Liver (tissue), 8 donors: ENCODE measurements at regions not wholly inside any gene's neighbourhood (a gene's known extent, or its start where the extent isn't known, plus 50 kb on each side); places are given as distances from the start of the nearest gene placed in this dataset.

ENCODE experiments used
- DNase-seq: peaks from one replicate; pipeline ENCODE4 v3.0.0-alpha.2; 2017; ENCODE audit warnings: low spot score
- H3K27ac ChIP-seq, 2 donors: one replicate each; pipeline ENCODE4 v1.7.0; 2013; ENCODE audit warnings: inconsistent platforms in 2 of 2, low read length in 2 of 2, control low read depth in 1 of 2, low read depth in 1 of 2, mild to moderate bottlenecking in 1 of 2
- H3K27me3 ChIP-seq, 4 donors: one replicate each; pipeline versions ENCODE4 v1.6.1 to v1.7.0; 2013; ENCODE audit warnings: low read length in 3 of 4, inconsistent platforms in 1 of 4, mild to moderate bottlenecking in 1 of 4, moderate library complexity in 1 of 4; ENCODE audit not compliant: control insufficient read depth in 4 of 4, insufficient read depth in 4 of 4
- H3K36me3 ChIP-seq, 4 donors: one replicate each; pipeline versions ENCODE4 v1.6.1 to v1.7.0; 2013; ENCODE audit warnings: low read length in 3 of 4, mild to moderate bottlenecking in 3 of 4, low read depth in 1 of 4, moderate library complexity in 1 of 4; ENCODE audit not compliant: control insufficient read depth in 4 of 4, insufficient read depth in 3 of 4
- H3K4me1 ChIP-seq, 4 donors: one replicate each; pipeline versions ENCODE4 v1.6.1 to v1.7.0; 2013; ENCODE audit warnings: low read length in 3 of 4, mild to moderate bottlenecking in 3 of 4, moderate library complexity in 1 of 4; ENCODE audit not compliant: control insufficient read depth in 4 of 4, insufficient read depth in 4 of 4
- H3K4me3 ChIP-seq, 3 donors: one replicate each; pipeline versions ENCODE4 v1.6.1 to v1.7.0; 2013; ENCODE audit warnings: low read length in 3 of 3, control low read depth in 1 of 3, low read depth in 1 of 3, mild to moderate bottlenecking in 1 of 3
- H3K9ac ChIP-seq, 2 donors: one replicate each; pipeline ENCODE4 v1.7.0; 2013; ENCODE audit warnings: low read length in 2 of 2, mild to moderate bottlenecking in 2 of 2, moderate library complexity in 2 of 2, control low read depth in 1 of 2, low read depth in 1 of 2
- H3K9me3 ChIP-seq, 4 donors: one replicate each; pipeline versions ENCODE4 v1.6.1 to v1.7.0; 2013; ENCODE audit warnings: low read length in 3 of 4; ENCODE audit not compliant: control insufficient read depth in 4 of 4
- ATF3 ChIP-seq: IDR thresholded peaks from 2 replicates; pipeline ENCODE4 v1.6.1; 2016; ENCODE audit warnings: antibody characterized with exemption
- CTCF ChIP-seq: fragments of 150-350 bp; IDR thresholded peaks from 2 replicates; pipeline ENCODE4 v1.5.1; 2017; ENCODE audit warnings: improper control_type of control experiment, low read depth, low read length; ENCODE audit not compliant: missing input control
- EGR1 ChIP-seq, 2 donors: IDR thresholded peaks; 2 replicates each; pipeline ENCODE4 v1.6.1; 2016 to 2018; ENCODE audit warnings: antibody characterized with exemption in 2 of 2, low read depth in 2 of 2
- FOXA1 ChIP-seq: IDR thresholded peaks from 2 replicates; pipeline ENCODE4 v1.6.1; 2016; ENCODE audit warnings: antibody characterized with exemption
- FOXA2 ChIP-seq: IDR thresholded peaks from 2 replicates; pipeline ENCODE4 v1.6.1; 2016; ENCODE audit warnings: antibody characterized with exemption
- GABPA ChIP-seq, 2 donors: IDR thresholded peaks in 1 of 2; conservative IDR thresholded peaks in 1 of 2; 2 replicates each; pipeline ENCODE4 v1.6.1; 2016; ENCODE audit warnings: antibody characterized with exemption in 2 of 2, mild to moderate bottlenecking in 1 of 2, moderate library complexity in 1 of 2
- HNF4A ChIP-seq, 2 donors: conservative IDR thresholded peaks; 2 replicates each; pipeline ENCODE4 v1.6.1; 2016; ENCODE audit warnings: antibody characterized with exemption in 2 of 2, mild to moderate bottlenecking in 2 of 2
- HNF4G ChIP-seq: IDR thresholded peaks from 2 replicates; pipeline ENCODE4 v1.6.1; 2016; ENCODE audit warnings: antibody characterized with exemption
- NR2F2 ChIP-seq: IDR thresholded peaks from 2 replicates; pipeline ENCODE4 v1.6.1; 2016; ENCODE audit warnings: antibody characterized with exemption
- REST ChIP-seq: IDR thresholded peaks from 2 replicates; pipeline ENCODE4 v1.6.1; 2016; ENCODE audit warnings: antibody characterized with exemption, mild to moderate bottlenecking
- RXRA ChIP-seq, 2 donors: IDR thresholded peaks; 2 replicates each; pipeline ENCODE4 v1.6.1; 2017 to 2018; ENCODE audit warnings: antibody characterized with exemption in 2 of 2, mild to moderate bottlenecking in 1 of 2
- SP1 ChIP-seq: IDR thresholded peaks from 2 replicates; pipeline ENCODE4 v1.6.1; 2018; ENCODE audit warnings: antibody characterized with exemption, mild to moderate bottlenecking
- TAF1 ChIP-seq: conservative IDR thresholded peaks from 2 replicates; pipeline ENCODE4 v1.6.1; 2016; ENCODE audit warnings: antibody characterized with exemption, mild to moderate bottlenecking
- YY1 ChIP-seq: IDR thresholded peaks from 2 replicates; pipeline ENCODE4 v1.6.1; 2016; ENCODE audit warnings: antibody characterized with exemption, mild to moderate bottlenecking
- WGBS: extraction: QIAGEN DNeasy Blood & Tissue Kit; methylation state at CpG from one replicate; pipeline ENCODE4 v1.1.7; 2013; 5-methylcytosine and 5-hydroxymethylcytosine counted together
- donor health status: healthy.
- donor health status: healthy.
- donor health status: healthy.
- donor health status: healthy.
- donor health status: healthy.

GRCh38 chr5:30103452-30104202, 1089.9 kb upstream of the CDH6 start:
- no peak for TF ChIP-seq HNF4G
- no peak for TF ChIP-seq CTCF
- TF ChIP-seq GABPA (IDR thresholded peaks at IDR 0.05 in 1 of 2, conservative IDR thresholded peaks at IDR 0.05 in 1 of 2) = no peak
- TF ChIP-seq NR2F2 = no peak
- no peak for TF ChIP-seq FOXA1
- no peak for TF ChIP-seq RXRA (IDR thresholded peaks at IDR 0.05)
- TF ChIP-seq EGR1 (IDR thresholded peaks at IDR 0.05; ENCODE audit: low read depth in 2 of 2) = no peak

GRCh38 chr5:30103052-30103451, 1090.4 kb upstream of the CDH6 start:
- 77% methylated on average over 1 of the region's 1 CpG for WGBS
- H3K36me3 ChIP-seq = no peaks in the 10 kb centered on the region
- H3K4me3 ChIP-seq = no peak overlapping the region
- no peaks in the 10 kb centered on the region for H3K4me1 ChIP-seq
- TF ChIP-seq TAF1 (no peak), FOXA1 (no peak)
- no peak overlapping the region for H3K27ac ChIP-seq
- no peak overlapping the region for H3K9ac ChIP-seq
- H3K9me3 ChIP-seq = no peaks in the 10 kb centered on the region
- H3K27me3 ChIP-seq = no peaks in the 10 kb centered on the region
- no peak for DNase-seq

More at GRCh38 chr5:30103452-30104202, 1089.9 kb upstream of the CDH6 start:
- no peaks in the 10 kb centered on the region for H3K36me3 ChIP-seq
- 85% methylated on average over 7 of the region's 7 CpGs for WGBS
- no peaks in the 10 kb centered on the region for H3K9me3 ChIP-seq
- no peaks in the 10 kb centered on the region for H3K27me3 ChIP-seq
- no peak overlapping the region for H3K4me3 ChIP-seq
- no peak overlapping the region for H3K9ac ChIP-seq
- no peak overlapping the region for H3K27ac ChIP-seq
- DNase-seq = no peak
- H3K4me1 ChIP-seq = no peaks in the 10 kb centered on the region

- WGBS = 75% methylated on average over 2 of the region's 2 CpGs
- no peak for TF ChIP-seq TAF1
- no peak for TF ChIP-seq SP1
- no peak for TF ChIP-seq NR2F2
- no peak for TF ChIP-seq FOXA2
- no peak for TF ChIP-seq HNF4G
- TF ChIP-seq ATF3 = no peak
- TF ChIP-seq YY1 = no peak
- no peak for TF ChIP-seq GABPA (IDR thresholded peaks at IDR 0.05 in 1 of 2, conservative IDR thresholded peaks at IDR 0.05 in 1 of 2)
- TF ChIP-seq RXRA (IDR thresholded peaks at IDR 0.05) = no peak
- TF ChIP-seq FOXA1 = no peak
- TF ChIP-seq REST = no peak
- TF ChIP-seq HNF4A (conservative IDR thresholded peaks at IDR 0.05) = no peak
- DNase-seq = no peak
- no peak overlapping the region for H3K9ac ChIP-seq
- H3K36me3 ChIP-seq = no peaks in the 10 kb centered on the region
- H3K27ac ChIP-seq = no peak overlapping the region
- H3K9me3 ChIP-seq = no peaks in the 10 kb centered on the region
- H3K4me3 ChIP-seq = no peak overlapping the region
- no peaks in the 10 kb centered on the region for H3K4me1 ChIP-seq
- H3K27me3 ChIP-seq = no peaks in the 10 kb centered on the region
Measured at GRCh38 chr5:30102185-30102584, 1091.3 kb upstream of the CDH6 start.
